ENCODE measurements at regions not wholly inside any gene's neighbourhood (a gene's known extent, or its start where the extent isn't known, plus 50 kb on each side); places are given as distances from the start of the nearest gene placed in this dataset.

DNA sequence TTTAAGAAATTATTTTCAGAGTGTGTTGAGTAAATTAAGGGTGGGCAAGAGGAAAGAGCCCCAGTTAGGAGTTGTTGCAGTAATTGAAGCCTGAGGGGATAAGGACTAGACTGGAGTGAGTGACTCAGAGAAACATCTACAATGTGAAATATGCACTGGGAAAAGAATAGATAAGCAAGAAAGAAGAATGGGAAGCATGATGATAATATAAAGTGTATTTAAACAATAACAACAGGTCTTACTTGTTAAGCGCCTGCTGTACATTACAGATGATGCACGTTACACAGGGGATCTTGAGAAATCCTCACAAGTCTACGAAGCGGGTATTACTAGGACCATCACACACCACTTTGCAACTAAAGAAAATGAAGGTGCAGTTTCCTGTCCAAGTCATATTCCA is 73.6 kb upstream of the STK17B start:
- TF ChIP-seq, protein P1, sequence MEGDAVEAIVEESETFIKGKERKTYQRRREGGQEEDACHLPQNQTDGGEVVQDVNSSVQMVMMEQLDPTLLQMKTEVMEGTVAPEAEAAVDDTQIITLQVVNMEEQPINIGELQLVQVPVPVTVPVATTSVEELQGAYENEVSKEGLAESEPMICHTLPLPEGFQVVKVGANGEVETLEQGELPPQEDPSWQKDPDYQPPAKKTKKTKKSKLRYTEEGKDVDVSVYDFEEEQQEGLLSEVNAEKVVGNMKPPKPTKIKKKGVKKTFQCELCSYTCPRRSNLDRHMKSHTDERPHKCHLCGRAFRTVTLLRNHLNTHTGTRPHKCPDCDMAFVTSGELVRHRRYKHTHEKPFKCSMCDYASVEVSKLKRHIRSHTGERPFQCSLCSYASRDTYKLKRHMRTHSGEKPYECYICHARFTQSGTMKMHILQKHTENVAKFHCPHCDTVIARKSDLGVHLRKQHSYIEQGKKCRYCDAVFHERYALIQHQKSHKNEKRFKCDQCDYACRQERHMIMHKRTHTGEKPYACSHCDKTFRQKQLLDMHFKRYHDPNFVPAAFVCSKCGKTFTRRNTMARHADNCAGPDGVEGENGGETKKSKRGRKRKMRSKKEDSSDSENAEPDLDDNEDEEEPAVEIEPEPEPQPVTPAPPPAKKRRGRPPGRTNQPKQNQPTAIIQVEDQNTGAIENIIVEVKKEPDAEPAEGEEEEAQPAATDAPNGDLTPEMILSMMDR (IDR thresholded peaks at IDR 0.05): no peak
- no peak for TF ChIP-seq POLR2A (IDR thresholded peaks at IDR 0.05)
